ENCODE measurements at regions not wholly inside any gene's neighbourhood (a gene's known extent, or its start where the extent isn't known, plus 50 kb on each side); places are given as distances from the start of the nearest gene placed in this dataset.

DNA sequence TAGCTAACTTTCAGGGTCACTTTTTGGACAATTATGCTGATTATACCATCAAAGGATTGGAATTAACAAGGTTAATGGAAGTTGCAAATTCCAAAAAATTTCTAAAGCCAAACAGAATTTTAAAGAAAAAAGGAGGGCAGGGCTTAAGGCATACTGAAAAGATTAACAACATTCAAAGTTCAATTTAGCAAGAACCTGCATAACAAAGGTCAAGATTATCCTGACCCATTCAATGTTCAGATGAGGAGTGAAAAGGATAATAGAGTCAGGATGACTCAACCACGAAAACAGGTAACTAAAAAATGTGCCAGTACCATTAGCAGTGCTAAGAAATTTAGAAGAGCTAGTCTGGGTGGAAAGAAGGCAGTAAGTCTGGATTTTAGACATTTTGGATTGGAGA, 139.8 kb upstream of the HNMT start:
- no peak for DNase-seq (ENCODE audit: low read depth in 2 of 2)

GRCh38 chr2:137826373-137827372, 137.6 kb upstream of the HNMT start:
- no peak for DNase-seq (ENCODE audit: low read depth in 2 of 2)

DNA sequence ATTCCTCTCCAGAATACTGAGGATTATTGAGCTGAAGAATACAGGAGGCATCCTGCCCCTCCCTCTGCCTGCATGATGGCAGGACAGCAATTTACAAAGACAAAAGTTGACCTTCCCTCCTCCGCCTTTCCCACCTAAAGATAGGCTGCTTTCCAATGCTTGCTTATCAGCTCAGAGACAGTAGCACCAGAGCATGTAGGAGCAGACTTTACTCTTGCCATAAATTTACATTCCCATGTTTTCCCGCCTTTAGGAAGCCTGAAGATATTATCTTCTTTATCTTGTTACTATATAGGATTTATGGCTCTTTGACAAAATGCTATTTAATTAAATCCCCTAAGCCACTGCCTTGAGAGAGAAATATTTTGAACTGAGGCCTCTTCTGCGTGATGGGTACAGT, 135.6 kb upstream of the HNMT start:
- DNase-seq (ENCODE audit: low read depth in 2 of 2) = no peak

- DNase-seq (ENCODE audit: low read depth in 2 of 2) = no peak
These were observed 135.0 kb upstream of the HNMT start for GRCh38 chr2:137829251-137829650.

DNA sequence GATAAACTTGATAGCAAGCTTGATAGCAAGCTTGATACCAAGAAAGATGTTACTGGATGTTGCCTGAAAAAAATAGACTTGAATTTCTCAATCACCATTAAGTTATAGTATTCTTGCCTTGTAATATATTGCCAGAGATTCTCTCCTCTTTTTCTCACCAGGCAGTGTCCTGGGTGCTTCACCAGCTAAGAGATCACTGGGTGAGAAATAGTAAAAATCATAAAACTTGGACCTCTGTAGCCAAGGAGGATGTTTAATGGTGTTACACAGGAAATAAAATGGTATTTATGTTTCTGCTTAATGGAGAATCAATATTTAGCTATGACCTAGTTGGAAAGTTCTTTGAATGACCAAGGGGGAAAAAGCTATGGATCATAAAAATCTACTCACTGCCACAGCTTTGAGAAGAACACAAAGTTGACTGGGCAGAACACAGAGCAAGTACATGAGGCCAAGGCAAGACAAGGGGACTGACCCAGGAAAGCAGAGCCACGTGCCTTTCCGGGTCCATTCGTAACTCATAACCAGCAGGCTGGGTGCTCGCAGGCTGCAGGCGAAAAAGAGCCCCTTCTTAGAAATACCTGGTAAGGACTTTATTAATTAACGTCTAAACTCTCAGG, 129.4 kb upstream of the HNMT start:
- no peak for DNase-seq (ENCODE audit: low read depth in 2 of 2)

DNA sequence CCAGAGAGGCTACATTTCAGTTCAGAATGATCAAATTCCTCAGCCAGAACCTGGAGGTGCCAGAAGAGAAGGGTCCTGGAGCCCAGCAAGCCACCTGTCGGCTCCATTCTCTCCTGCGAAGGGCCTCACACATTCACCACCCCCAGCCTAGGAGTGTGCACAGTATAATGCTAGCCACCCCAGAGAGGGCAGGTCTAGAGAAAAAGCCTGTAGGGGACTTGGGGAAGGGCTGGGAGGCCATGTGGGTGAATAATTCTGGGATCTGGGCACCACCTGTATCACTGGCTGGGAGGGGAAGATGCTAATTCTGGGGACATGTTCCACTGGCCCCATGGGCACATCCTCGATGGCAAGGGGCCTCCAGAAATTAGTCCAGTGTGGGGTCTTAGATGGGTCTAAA, 127.6 kb upstream of the HNMT start:
- DNase-seq (ENCODE audit: low read depth in 2 of 2) = no peak

DNA sequence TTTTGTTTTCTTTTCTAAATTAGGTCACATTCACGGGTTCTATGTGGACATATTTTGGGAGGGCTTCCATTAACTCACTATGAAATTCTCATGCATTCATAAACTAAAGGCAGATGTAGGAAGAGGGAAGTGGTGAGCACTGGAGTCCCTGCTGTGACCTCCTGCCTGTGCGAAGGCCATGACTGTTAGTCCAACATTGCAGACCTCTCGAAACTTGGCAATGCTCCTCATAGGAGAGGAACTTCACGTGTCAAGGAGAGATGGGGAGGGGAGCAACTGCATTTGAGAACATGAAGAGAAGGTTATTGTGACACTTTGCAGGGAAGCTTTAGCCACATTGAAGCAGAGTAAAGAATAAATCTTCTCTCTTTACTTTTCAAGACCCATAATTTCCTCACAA, 126.4 kb upstream of the HNMT start:
- no peak for DNase-seq (ENCODE audit: low read depth in 2 of 2)

GRCh38 chr2:137838255-137839092, 125.8 kb upstream of the HNMT start:
- DNase-seq (ENCODE audit: low read depth in 2 of 2) = no peak

DNA sequence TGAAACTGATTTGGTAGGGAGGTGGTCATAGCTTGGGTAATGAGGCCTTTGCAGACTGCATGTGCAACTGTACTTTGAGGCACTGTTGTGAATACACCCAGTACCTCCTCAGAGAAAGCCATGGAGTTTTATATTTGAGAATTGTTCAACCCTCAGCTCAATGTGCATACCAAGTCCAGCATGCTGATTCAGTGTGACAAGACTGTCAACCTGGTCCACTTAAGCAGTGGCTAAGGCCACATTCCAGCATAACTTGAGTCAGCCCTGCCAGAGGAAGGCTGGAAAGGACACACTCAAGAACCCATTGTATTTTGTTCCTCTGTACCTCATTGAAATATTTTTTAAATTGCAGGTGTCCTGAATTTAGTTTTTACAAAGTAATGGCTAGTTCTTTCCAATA, 121.8 kb upstream of the HNMT start:
- no peak for DNase-seq (ENCODE audit: low read depth in 2 of 2)

- no peak for DNase-seq (ENCODE audit: low read depth in 2 of 2)
These were observed 121.3 kb upstream of the HNMT start for GRCh38 chr2:137842952-137843351.

DNA sequence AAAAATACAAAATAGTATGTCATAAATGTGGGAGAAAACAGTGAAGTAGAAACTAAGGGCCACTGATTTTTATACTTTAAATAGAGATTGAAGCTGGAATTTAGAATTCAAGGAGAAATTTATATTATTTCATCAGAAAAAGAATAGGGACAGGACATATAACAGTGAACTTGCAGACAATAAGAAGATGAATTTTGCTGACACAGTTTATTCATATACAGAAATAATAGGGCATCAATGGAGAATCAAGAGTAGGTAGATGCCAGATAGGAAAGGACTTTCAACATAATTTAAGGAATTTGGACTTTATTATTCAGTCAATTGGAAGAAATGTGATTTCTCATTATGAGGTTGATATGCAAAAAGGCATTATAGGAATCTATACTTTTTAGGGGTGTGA, 118.9 kb upstream of the HNMT start:
- no peak for DNase-seq (ENCODE audit: low read depth in 2 of 2)

DNA sequence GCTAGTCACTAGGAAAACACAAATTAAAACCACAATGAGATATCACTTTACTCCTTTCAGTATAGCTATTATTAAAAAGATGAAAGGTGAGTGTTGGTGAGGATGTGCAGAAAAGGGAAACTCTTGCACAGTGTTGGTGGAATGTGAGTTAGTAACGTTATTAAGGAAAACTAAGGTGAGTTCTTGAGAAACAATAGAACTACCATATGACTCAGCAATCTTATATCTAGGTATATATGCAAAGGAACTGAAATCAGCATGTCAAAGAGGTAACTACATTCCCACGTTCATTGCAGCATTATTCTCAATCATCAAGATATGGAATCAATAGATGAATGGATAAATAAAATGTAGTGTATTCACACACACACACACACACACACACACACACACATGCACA, 117.3 kb upstream of the HNMT start:
- no peak for DNase-seq (ENCODE audit: low read depth in 2 of 2)

GRCh38 chr2:137847443-137847842, 116.8 kb upstream of the HNMT start:
- no peak for DNase-seq (ENCODE audit: low read depth in 2 of 2)

DNA sequence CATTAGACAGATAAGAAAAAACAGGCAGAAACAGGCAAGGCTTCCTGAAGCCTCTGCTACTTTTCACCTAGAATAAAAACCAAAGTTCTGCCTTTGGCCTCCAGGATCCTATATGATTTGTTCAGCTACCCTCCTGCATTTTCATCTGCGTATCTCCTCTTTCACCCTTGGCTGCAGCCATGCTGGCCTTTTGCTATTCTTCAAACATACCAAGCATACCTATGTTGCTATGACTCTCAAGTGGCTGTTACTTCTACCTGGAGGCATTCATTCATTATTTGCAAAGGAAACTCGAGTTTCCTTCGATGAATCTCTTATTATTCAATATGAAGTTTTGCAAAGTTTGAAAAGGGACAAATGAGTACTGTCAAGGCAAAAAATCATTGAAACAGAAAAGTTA, 106.4 kb upstream of the HNMT start:
- DNase-seq (ENCODE audit: low read depth in 2 of 2) = no peak

GRCh38 chr2:137862651-137863050, 101.6 kb upstream of the HNMT start:
- DNase-seq (ENCODE audit: low read depth in 2 of 2) = no peak

GRCh38 chr2:137865954-137866540, 98.2 kb upstream of the HNMT start:
- peak in 1 of 2 donors; percentile 17 for DNase-seq (ENCODE audit: low read depth in 2 of 2)

GRCh38 chr2:137870682-137871081, 93.6 kb upstream of the HNMT start:
- no peak for DNase-seq (ENCODE audit: low read depth in 2 of 2)

- DNase-seq (ENCODE audit: low read depth in 2 of 2) = no peak
These were observed 91.7 kb upstream of the HNMT start for GRCh38 chr2:137872577-137872976.

- no peak for DNase-seq (ENCODE audit: low read depth in 2 of 2)
These were observed 90.6 kb upstream of the HNMT start for GRCh38 chr2:137873536-137874244.

- no peak for DNase-seq (ENCODE audit: low read depth in 2 of 2)
These were observed 85.2 kb upstream of the HNMT start for GRCh38 chr2:137879121-137879520.

- DNase-seq (ENCODE audit: low read depth in 2 of 2) = no peak
These were observed 82.6 kb upstream of the HNMT start for GRCh38 chr2:137881711-137882110.
